ENCODE measurements at regions not wholly inside any gene's neighbourhood (a gene's known extent, or its start where the extent isn't known, plus 50 kb on each side); places are given as distances from the start of the nearest gene placed in this dataset.

DNA sequence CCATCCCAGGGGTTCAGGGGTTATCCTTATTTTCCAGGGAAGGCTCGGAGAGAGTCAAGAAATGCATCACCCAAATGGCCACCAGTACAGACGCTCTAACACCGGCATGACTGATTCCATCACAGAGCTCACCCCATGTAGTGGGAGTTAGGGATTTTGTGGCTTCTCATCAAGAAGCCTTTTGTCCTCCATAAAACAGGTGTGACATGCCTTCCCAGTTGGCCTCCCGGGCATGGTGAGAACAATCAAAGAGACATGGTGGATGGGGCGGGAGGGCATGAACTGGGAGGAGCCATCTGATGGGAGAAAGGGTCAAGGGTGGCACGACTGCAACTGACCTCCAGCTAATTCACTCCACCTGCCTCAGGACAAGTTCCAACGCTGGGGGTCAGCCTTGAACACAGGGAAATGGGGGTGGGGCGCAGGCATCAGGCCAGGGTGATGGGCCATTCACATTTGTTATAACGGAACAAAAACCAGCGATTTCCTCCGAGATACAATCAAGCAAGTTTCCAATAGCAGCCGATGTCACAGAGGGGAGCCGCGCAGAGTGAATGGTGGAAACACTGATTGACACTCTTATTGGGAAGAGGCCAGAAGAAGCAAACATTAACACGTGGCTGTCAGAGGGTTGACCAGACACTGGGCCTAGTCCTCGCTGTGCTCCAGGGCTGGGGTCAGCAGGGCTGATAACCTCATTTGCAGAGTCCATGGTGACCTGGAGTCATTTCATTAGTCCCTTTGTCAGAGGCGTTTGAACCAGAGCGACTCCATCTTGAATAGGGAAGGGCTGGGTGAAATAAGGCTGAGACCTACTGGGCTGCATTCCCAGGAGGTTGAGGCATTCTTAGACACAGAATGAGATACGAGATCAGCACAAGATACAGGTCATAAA, 80.5 kb upstream of the HPCAL1 start:
- DNase-seq (ENCODE audit: low read depth): no peak
- no peak overlapping the region for H3K4me3 ChIP-seq (ENCODE audit: low read depth, low read length)
- in situ Hi-C loops (cut with HindIII; ENCODE audit: low sequenced_read_pairs): no loop called here
- TF ChIP-seq, protein P1, sequence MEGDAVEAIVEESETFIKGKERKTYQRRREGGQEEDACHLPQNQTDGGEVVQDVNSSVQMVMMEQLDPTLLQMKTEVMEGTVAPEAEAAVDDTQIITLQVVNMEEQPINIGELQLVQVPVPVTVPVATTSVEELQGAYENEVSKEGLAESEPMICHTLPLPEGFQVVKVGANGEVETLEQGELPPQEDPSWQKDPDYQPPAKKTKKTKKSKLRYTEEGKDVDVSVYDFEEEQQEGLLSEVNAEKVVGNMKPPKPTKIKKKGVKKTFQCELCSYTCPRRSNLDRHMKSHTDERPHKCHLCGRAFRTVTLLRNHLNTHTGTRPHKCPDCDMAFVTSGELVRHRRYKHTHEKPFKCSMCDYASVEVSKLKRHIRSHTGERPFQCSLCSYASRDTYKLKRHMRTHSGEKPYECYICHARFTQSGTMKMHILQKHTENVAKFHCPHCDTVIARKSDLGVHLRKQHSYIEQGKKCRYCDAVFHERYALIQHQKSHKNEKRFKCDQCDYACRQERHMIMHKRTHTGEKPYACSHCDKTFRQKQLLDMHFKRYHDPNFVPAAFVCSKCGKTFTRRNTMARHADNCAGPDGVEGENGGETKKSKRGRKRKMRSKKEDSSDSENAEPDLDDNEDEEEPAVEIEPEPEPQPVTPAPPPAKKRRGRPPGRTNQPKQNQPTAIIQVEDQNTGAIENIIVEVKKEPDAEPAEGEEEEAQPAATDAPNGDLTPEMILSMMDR (IDR thresholded peaks at IDR 0.05; ENCODE audit: low read depth, low read length, missing control alignments): no peak

DNA sequence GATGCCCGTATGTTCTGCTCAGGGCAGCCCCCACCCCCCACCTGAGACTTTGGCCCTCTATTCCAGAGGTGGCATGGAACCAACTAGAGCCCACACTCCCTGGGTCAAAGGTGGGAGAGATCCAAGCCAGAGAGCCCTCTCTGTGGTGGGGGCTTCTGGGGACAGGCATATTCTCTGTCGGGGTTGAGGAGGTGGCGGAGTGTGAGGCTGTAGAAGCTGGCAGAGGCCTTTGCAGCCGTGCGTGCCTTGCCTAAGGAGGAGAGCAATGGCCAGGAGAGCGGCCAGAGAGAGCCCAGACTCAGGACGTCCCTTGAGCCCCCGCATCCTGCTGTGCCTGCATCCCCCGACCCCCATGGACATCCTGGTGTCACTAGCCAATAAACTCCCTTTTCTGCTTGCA, 79.2 kb upstream of the HPCAL1 start:
- no peak overlapping the region for H3K4me3 ChIP-seq (ENCODE audit: low read depth, low read length)
- no peak for DNase-seq (ENCODE audit: low read depth)
- in situ Hi-C loops (cut with HindIII; ENCODE audit: low sequenced_read_pairs): no loop called here
- TF ChIP-seq, protein P1 (IDR thresholded peaks at IDR 0.05; ENCODE audit: low read depth, low read length, missing control alignments): no peak

DNA sequence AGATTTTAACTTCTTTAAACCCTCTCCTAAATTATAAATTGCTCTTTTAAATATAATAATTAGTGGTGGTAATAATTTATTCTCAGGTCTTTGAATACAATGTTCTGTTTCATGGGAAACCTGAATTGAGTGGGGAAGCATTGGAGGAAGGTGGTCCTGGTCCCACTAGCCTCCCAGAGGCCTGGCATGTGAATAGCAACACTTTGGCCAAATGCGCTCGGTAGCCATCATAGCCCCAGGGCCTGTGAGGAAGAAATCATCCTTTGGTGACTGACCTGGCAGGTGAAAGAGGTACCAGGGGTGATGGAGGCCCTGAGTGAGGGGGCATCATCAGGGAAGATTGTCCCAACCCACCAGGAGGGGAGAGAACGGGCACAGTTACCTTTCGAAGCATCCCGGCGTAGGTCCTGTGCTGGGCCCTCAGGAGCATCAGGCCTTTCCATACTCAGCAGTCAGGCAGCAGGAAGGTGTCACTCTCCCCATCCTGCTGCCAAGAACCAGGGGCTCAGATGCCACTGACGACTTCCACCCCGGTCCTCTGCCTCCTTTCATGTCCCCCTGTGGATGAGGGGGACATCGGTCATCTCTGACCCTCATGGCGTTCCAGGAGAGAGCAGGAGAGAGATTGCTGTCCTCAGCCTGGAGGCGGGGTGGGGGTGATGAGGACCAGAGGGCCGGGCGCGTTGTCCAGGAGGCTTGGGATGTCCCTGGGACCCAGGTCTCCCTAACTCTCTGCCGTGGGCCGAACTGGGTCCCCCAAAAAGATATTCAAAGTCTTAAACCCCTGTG, 78.6 kb upstream of the HPCAL1 start:
- no peak for DNase-seq (ENCODE audit: low read depth)
- TF ChIP-seq, protein P1 (IDR thresholded peaks at IDR 0.05; ENCODE audit: low read depth, low read length, missing control alignments): peak; percentile 5
- in situ Hi-C loops (cut with HindIII; ENCODE audit: low sequenced_read_pairs): no loop called here

DNA sequence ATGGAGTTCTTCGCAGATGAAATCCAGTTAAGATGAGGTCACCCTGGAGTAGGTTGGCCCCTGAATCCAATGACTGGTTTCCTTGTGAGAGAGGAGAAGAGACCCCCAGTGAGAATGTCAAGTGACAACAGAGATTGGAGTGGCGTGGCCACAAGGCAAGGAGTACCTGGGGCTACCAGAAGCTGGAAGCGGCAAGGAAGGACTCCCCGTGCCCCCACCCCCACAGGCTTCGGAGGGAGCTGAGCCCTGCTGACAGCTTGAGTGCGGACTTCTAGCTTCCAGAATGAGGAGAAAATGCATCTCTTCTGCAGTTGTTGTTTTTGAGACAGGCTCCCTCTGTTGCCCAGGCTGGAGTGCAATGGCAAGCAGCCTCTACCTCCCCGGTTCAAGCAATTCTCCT, 78.0 kb upstream of the HPCAL1 start:
- TF ChIP-seq, protein P1 (IDR thresholded peaks at IDR 0.05; ENCODE audit: low read depth, low read length, missing control alignments): no peak
- no peak for DNase-seq (ENCODE audit: low read depth)
- in situ Hi-C loops (cut with HindIII; ENCODE audit: low sequenced_read_pairs): no loop called here
- no peak overlapping the region for H3K4me3 ChIP-seq (ENCODE audit: low read depth, low read length)

More for the DNA sequence above, 78.6 kb upstream of the HPCAL1 start:
- no peak overlapping the region for H3K4me3 ChIP-seq (ENCODE audit: low read depth, low read length)

DNA sequence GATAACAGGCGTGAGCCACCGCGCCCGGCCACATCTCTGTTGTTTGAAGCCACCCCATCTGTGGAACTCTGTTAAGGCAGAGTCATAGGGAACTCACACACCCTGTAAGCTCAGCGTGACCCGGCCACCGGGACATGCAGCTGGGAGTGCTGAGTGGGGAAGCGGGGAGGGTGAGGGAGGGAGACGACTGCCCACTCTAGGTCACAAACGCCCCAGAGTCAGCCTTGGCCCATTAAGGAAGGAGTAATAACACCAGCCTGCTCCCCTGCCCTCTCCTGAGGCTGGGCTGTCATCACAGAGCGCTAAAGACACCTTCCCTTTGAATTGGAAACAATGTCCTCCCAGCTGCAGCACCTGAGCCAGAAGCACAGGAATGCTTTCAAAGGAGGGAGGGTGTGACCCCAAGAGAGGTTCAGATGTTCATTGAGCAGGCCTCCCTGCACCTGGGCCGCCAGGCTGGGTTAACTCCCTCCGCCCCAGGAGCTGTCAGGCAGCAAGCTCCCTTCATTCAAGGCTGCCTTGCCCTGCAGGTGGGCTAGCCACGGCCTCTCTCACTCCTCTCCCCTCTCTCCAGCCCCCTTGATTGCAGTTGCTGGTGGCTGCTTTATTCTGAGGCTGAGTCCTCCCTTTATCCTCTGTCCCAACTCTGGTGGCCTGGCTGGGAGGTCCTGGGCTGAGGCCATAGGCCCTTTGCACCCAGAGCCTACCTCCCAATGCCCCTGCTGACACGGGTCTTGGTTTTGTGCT, 77.2 kb upstream of the HPCAL1 start:
- no peak for DNase-seq (ENCODE audit: low read depth)
- in situ Hi-C loops (cut with HindIII; ENCODE audit: low sequenced_read_pairs): no loop called here

More for the DNA sequence above, 77.2 kb upstream of the HPCAL1 start:
- H3K4me3 ChIP-seq (ENCODE audit: low read depth, low read length): no peak overlapping the region
- TF ChIP-seq, protein P1 (IDR thresholded peaks at IDR 0.05; ENCODE audit: low read depth, low read length, missing control alignments): no peak
